T47D (cell line): ENCODE measurements at regions not wholly inside any gene's neighbourhood (a gene's known extent, or its start where the extent isn't known, plus 50 kb on each side); places are given as distances from the start of the nearest gene placed in this dataset.

Source experiments
- DNase-seq, 2 experiments: peaks; one replicate each; pipeline versions ENCODE4 v3.0.0 to v3.0.0-alpha.2; 2011 to 2012; ENCODE audit warnings: low read depth in 1 of 2, low spot score in 1 of 2
- JUND ChIP-seq: IDR thresholded peaks from 2 replicates; pipeline ENCODE4 v1.6.1; 2012; ENCODE audit warnings: low read depth
- in situ Hi-C: cut with HindIII; loops from 2 replicates; pipeline ENCODE4 v1.10.0; 2016; ENCODE audit warnings: low sequenced_read_pairs, low pct_unique_long_range_greater_than_20kb

DNA sequence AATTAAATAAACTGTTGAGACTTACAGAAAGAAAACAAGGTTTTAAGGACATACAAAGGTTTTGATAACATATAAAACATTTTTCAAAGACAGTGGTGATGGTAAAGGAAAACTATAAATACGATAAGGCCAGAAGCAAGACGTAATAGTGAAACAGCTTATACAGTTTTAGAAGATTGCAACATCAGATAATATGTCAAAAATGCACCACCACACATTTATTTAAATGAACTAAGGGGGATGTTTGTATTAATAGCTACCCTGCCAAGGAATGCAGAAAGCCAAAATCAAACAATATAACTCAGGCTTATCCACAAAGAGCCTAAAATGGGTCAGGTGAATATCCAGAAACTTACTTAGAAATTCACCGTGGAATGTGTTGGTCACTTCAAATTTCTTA lies 981.6 kb upstream of the FAT3 start:
- in situ Hi-C loops = no loop called here
- no peak for DNase-seq
- TF ChIP-seq JUND = no peak

DNA sequence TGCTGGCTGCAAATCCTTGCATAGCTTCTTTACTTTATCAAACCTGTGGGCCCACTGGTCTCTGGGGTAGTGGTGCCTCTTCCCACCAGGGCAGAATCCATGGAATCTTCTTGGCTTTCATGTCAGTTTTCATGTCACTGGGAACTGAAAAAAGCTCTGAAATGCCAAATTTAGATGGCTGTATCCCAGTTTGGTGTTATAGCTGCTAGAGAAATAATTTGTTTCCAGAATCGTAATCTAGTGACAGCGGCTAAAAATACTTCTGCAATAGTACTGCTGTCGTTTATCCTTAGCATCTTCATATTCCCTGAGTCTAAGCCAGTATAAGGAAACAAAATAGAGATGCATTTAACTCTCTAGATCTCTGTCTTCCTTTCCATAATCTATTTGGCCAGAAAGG lies 983.4 kb upstream of the FAT3 start:
- TF ChIP-seq JUND = no peak
- DNase-seq = no peak
- in situ Hi-C loops = no loop called here

DNA sequence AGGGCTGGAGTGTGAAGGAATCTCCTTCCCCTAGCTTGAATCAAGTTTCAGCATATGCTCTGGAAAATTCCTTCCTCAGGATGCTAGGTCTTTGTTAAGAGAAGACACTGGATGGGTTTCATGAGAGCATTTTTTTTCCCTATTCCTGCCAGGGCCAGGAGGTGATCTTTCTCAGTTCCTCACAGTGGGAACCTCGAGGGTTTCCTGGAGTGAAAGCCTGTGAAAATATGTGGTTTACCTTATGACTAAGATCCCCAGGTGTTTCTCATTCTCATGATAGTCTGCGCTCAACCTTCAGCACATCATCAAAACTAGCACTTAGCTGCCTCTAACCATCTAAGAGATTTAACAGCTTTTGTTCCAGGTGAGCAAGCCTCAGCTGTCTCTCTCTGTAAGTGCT lies 985.3 kb upstream of the FAT3 start:
- no peak for DNase-seq
- in situ Hi-C loops = no loop called here

DNA sequence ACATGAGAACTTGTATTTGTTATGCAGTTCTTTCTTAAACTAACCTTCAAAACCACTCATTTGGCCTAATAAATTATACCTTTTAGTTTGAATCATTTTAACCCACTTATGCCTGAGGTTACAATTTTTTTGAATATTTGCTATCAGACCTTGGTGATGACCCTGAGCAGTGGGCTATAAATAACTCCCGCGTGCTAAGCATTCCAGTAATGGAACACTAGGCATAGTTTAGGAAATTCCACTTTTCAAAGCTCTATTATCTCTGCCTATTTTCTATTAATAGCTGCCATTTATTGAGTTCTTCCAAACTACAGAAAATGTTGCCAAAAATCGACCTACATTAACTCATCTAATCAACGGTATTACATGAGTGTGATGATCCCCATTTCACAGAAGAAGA lies 993.4 kb upstream of the FAT3 start:
- no peak for DNase-seq
- in situ Hi-C loops = no loop called here
- TF ChIP-seq JUND = no peak

More for the DNA sequence above, 985.3 kb upstream of the FAT3 start:
- no peak for TF ChIP-seq JUND

GRCh38 chr11:91230647-91231046 lies 994.0 kb upstream of the FAT3 start:
- in situ Hi-C loops = no loop called here
- no peak for TF ChIP-seq JUND
- peak in 1 of 2 experiments; percentile 45 for DNase-seq

DNA sequence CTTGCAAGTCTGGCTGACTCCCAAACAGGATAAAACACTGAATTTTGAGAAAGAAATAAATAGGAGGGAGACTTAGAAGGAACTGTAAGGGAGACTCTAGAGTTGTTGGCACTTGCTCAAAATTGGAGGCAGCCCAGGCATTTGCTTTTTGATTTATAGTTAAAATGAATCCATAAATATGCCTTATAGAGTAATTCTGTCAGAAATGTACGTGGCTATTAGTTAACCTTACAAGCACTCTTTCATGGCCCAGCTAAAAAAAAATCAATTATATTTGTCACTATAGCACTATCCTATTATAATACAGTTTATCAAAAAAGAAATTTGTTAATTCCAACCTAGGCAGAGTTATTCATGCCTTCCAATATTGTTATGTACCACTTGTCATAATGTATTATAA lies 1000.0 kb upstream of the CHORDC1 start:
- in situ Hi-C loops = no loop called here
- TF ChIP-seq JUND = no peak
- no peak for DNase-seq

GRCh38 chr11:91220476-91221202 lies 997.8 kb upstream of the CHORDC1 start:
- no peak for TF ChIP-seq JUND
- DNase-seq = no peak
- in situ Hi-C loops = no loop called here

DNA sequence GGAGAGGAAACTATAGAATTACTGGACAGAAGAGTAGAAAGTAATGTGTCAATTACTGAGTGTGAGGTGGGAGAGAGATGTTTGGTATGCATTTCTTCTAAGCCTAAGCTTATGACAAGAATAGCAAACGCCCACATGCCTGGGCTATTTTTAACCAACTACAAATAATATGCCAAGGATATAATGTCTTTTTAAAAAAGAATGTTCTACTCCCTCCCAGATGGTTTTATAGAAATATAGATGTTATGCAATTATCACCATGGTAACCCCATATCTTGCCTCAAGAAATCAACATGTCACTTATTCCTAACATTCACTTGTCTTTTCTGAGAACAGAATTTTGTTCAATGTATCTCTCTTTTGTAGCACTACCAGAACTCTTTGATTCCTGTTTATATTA lies 996.7 kb upstream of the CHORDC1 start:
- in situ Hi-C loops = no loop called here

DNA sequence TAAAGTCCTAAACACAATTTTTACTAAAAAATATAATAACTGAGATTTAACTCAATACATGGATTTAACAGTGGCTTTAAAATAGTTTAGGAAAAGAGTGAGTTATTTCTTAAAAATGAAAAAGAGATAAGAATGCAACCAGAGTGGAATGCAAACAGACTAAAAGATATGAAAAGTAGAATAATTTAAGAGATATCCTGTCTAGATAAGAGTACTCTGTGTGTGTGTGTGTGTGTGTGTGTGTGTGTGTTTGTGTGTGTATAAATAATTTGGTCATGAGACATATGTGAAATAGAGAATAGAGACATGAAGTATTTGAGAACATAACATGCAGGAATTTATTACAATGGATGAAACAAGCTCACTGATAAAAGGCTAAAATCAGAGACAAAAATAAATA lies 986.9 kb upstream of the CHORDC1 start:
- DNase-seq = no peak
- in situ Hi-C loops = no loop called here
- no peak for TF ChIP-seq JUND

More for the DNA sequence above, 996.7 kb upstream of the CHORDC1 start:
- DNase-seq = no peak
- TF ChIP-seq JUND = no peak

DNA sequence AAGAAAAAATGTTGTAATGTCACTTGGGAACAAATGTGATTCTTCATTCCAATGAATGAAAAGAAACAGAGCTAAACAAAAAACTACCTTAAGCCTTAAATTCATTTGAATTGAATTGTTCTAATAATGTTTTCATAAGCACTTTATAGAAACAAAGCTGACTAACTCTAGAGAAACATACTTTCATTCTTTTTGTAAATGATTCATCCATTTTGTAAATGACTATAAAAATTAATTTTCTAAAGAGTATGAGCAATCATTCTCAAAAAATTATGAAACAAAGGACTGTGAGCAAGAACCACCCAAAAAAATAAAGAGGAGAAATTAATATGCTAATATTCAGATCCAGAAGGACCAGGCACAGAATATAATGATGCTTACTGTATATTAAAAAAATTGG lies 986.5 kb upstream of the CHORDC1 start:
- in situ Hi-C loops = no loop called here
- TF ChIP-seq JUND = no peak
- DNase-seq = no peak

GRCh38 chr11:91199866-91200265 lies 977.0 kb upstream of the CHORDC1 start:
- in situ Hi-C loops = no loop called here
- DNase-seq = no peak
- no peak for TF ChIP-seq JUND

GRCh38 chr11:91194546-91194945 lies 971.7 kb upstream of the CHORDC1 start:
- DNase-seq = no peak
- in situ Hi-C loops = no loop called here
- no peak for TF ChIP-seq JUND

- no peak for TF ChIP-seq JUND
- no peak for DNase-seq
- in situ Hi-C loops = no loop called here
Observed at GRCh38 chr11:91188484-91188883, 965.6 kb upstream of the CHORDC1 start.

- no peak for DNase-seq
- no peak for TF ChIP-seq JUND
- in situ Hi-C loops = no loop called here
Observed at GRCh38 chr11:91187314-91187713, 964.5 kb upstream of the CHORDC1 start.
